HAP-1 (cell line): ENCODE measurements at regions not wholly inside any gene's neighbourhood (a gene's known extent, or its start where the extent isn't known, plus 50 kb on each side); places are given as distances from the start of the nearest gene placed in this dataset.
"Not testable (repeated sequence)": the region's sequence is repeated elsewhere in the genome, so short reads cannot be mapped to it uniquely, and the experiment has no call there.

Experiments
- DNase-seq, 2 experiments: peaks; one replicate each; pipeline ENCODE4 v3.0.0-alpha.2; 2016 to 2020; ENCODE audit warnings: low spot score in 2 of 2
- H3K27me3 ChIP-seq: fragments of 250-450 bp; sonication (Bioruptor Pico); 2 replicates; pipeline ENCODE4 v1.5.1; 2020; ENCODE audit warnings: low read depth, mild to moderate bottlenecking, moderate library complexity
- H3K36me3 ChIP-seq: fragments of 250-450 bp; sonication (Bioruptor Pico); replicated peaks from 2 replicates; pipeline ENCODE4 v1.5.1; 2020; ENCODE audit warnings: mild to moderate bottlenecking
- H3K4me1 ChIP-seq: fragments of 250-450 bp; sonication (Bioruptor Pico); 2 replicates; pipeline ENCODE4 v1.5.1; 2020; ENCODE audit warnings: mild to moderate bottlenecking
- H3K4me3 ChIP-seq: fragments of 250-450 bp; sonication (Bioruptor Pico); 2 replicates; pipeline ENCODE4 v1.5.1; 2020; ENCODE audit warnings: mild to moderate bottlenecking, moderate library complexity
- H3K9me3 ChIP-seq: fragments of 250-450 bp; sonication (Bioruptor Pico); 2 replicates; pipeline ENCODE4 v1.5.1; 2020; ENCODE audit warnings: mild to moderate bottlenecking, moderate library complexity
- in situ Hi-C: fragments of 300-500 bp; cut with MboI; formaldehyde crosslinking; loops from 3 replicates; pipeline ENCODE4 v1.14.3; 2020; ENCODE audit warnings: low sequenced_read_pairs, inconsistent platforms, mixed read lengths

DNA sequence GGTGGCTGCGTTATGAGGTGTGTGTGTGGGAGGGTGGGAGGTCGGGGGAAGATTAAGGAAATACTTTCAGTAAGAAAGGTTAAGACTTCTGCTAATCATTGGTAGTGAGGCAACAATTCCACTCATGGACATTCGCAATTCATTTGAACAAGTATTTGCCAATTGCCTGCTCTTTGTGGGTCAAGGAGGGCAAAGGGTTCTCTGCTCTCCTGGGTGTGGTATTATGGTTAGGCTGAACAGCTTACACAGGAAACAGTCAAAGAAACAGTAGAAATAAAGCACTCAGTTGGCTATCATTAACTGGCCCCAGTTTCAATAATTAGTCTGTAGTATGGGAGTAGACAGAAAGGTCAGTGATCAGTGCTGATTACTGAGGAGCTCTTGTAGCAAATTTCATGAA is 357.0 kb upstream of the FANCL start:
- in situ Hi-C loops = no loop called here
- no peak for DNase-seq
- no peaks in the 10 kb centered on the region for H3K4me1 ChIP-seq
- H3K27me3 ChIP-seq = 0 out of 2 replicates have a peak, but pooled peaks cover 2% of the 10 kb centered on the region
- H3K36me3 ChIP-seq = no peaks in the 10 kb centered on the region
- no peaks in the 10 kb centered on the region for H3K9me3 ChIP-seq
- no peak overlapping the region for H3K4me3 ChIP-seq

DNA sequence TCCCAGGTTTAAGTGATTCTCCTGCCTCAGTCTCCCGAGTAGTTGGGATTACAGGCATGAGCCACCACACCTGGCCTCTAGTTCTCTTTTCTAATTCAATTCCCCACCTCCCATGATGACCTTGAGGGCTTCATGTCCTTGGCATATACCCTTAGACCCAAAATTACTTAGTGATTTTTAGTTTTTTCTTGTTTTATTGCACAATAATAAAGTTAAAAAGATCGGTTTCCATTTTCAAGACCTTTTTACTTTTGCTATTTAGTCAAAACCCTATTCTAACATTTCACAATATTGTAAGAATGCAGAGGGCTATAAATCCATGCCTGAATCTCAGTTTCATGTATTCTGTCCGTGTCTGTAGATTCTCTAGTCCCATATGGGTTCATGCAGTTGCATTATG is 354.6 kb upstream of the FANCL start:
- Histone ChIP-seq H3K27me3 (0 out of 2 replicates have a peak, but pooled peaks cover 2% of the 10 kb centered on the region), H3K4me3 (no peak overlapping the region)

DNA sequence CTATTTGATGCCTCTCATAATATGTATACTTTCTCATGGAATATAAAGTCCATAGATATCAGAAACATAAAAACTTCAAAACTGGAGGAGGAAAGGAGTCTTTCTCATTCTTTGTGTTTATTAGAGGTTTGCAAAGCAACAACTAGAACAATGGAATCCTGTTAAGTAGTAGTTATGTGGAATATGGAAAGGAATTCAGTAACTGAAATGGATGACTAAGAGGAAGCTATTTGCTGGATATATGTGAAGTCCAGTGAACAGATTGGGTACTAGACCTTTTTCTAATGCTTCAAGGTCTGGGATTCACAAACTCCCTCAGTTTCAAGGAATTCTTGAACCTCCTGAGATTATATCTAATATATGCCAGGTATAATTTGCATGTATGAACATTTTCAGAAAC is 353.6 kb upstream of the FANCL start:
- no peaks in the 10 kb centered on the region for H3K9me3 ChIP-seq
- H3K27me3 ChIP-seq = 0 out of 2 replicates have a peak, but pooled peaks cover 2% of the 10 kb centered on the region
- DNase-seq = no peak
- no peak overlapping the region for H3K4me3 ChIP-seq
- in situ Hi-C loops = no loop called here
- H3K36me3 ChIP-seq = no peaks in the 10 kb centered on the region
- H3K4me1 ChIP-seq = no peaks in the 10 kb centered on the region

More for the DNA sequence above, 354.6 kb upstream of the FANCL start:
- H3K36me3 ChIP-seq = no peaks in the 10 kb centered on the region
- in situ Hi-C loops = no loop called here
- DNase-seq = no peak
- no peaks in the 10 kb centered on the region for H3K9me3 ChIP-seq
- H3K4me1 ChIP-seq = no peaks in the 10 kb centered on the region

DNA sequence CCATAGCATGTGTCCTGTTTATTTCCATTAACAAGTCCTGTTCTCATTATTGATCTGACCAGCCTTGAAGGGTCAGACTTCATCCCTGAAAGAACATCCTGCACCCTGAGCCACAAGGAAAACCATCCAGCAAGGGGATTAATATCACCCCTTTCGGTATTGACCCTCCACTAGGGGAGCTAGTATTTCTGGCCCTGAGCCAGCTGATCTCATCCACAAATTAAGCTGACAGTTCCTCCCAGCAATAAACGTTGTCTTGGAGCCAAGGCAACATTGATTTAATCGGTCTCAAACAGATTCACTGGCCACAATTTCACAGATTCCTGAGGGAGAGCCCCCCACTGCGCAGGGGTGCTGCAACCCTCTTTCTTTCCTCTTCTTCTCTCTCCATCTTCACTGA is 353.1 kb upstream of the FANCL start:
- H3K9me3 ChIP-seq = no peaks in the 10 kb centered on the region
- H3K27me3 ChIP-seq = 0 out of 2 replicates have a peak, but pooled peaks cover 2% of the 10 kb centered on the region
- peak; percentile 4 to 48 for DNase-seq
- H3K4me3 ChIP-seq = no peak overlapping the region
- in situ Hi-C loops = no loop called here
- no peaks in the 10 kb centered on the region for H3K36me3 ChIP-seq
- no peaks in the 10 kb centered on the region for H3K4me1 ChIP-seq

DNA sequence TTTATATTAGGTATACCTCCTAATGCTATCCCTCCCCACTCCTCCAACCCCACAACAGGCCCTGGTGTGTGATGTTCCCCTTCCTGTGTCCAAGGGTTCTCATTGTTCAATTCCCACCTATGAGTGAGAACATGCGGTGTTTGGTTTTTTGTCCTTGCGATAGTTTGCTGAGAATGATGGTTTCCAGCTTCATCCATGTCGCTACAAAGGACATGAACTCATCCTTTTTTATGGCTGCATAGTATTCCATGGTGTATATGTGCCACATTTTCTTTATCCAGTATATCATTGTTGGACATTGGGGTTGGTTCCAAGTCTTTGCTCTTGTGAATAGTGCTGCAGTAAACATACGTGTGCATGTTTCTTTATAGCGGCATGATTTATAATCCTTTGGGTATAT is 345.1 kb upstream of the FANCL start:
- DNase-seq, H3K4me1 ChIP-seq, H3K27me3 ChIP-seq, H3K4me3 ChIP-seq, H3K36me3 ChIP-seq, H3K9me3 ChIP-seq, in situ Hi-C loops: not testable (repeated sequence)

DNA sequence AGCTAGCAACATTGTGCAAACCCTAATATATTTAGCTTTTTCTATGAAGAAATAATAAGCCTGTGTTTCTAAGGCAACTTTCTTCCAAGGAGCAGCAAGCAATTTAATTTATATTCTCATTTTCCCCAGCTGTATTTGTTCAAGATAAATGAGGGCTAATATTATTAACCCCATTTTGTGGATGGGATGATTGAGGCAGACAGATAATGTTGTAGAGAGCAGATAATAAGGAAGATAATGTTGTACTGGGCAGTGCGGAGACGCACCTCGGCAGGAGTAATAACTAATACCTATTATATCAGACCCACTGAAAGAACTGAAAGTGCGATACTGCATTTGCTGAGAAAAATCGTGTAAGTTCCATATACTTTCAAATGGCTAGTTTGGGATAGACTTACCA is 344.1 kb upstream of the FANCL start:
- no peak overlapping the region for H3K4me3 ChIP-seq
- no peaks in the 10 kb centered on the region for H3K27me3 ChIP-seq
- H3K4me1 ChIP-seq = 0 out of 2 replicates have a peak, but pooled peaks cover 4% of the 10 kb centered on the region
- in situ Hi-C loops = no loop called here
- no peaks in the 10 kb centered on the region for H3K36me3 ChIP-seq
- no peak for DNase-seq
- no peaks in the 10 kb centered on the region for H3K9me3 ChIP-seq

DNA sequence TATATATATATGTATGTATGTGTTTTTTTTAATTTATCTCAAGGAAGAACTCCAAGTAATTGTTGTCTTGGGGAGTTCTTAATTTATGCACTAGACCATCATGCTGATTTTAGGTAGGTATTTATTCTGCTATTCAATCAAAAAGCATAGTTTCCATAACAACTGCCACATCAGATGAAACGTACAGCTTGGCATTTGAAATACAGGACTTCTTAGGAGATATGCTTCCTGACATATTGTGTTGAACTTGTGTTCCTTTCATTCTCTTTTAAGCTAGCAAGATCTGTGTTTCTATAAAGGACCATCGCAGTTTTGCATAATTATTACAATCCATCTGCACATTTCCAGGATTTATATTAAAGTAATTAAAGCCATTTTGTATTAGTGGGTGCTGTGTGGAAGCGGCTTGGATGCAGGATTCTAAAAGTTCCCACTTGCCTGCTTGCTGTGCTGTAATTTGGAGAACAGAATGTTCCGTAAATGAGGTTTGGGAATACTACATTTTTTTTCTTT is 343.5 kb upstream of the FANCL start:
- Histone ChIP-seq H3K9me3 (no peaks in the 10 kb centered on the region), H3K4me3 (no peak overlapping the region), H3K27me3 (no peaks in the 10 kb centered on the region), H3K4me1 (0 out of 2 replicates have a peak, but pooled peaks cover 4% of the 10 kb centered on the region), H3K36me3 (no peaks in the 10 kb centered on the region)
- DNase-seq = no peak
- in situ Hi-C loops = no loop called here

DNA sequence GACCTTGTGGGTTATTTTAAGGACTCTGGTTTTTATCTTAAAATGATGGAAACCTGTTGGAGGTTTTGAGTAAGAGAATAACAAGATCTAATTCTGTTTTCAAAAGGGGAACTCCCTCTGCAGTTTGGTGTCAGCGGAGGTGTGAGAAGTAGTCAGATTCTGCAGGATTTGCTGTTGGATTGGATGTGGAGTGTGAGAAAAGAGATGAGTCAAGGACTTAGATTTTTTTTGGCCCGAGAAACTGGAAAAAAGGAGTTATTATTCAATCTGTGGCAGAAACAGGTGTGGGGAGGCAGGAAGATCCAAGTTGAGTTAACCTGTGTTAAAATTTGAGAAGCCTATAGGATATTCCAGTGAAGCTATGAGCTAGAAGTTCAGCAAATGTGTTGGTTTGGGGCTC is 337.2 kb upstream of the FANCL start:
- no peaks in the 10 kb centered on the region for H3K9me3 ChIP-seq
- no peak overlapping the region for H3K4me3 ChIP-seq
- H3K4me1 ChIP-seq = 0 out of 2 replicates have a peak, but pooled peaks cover 4% of the 10 kb centered on the region
- DNase-seq = no peak
- in situ Hi-C loops = no loop called here
- no peaks in the 10 kb centered on the region for H3K36me3 ChIP-seq
- H3K27me3 ChIP-seq = peaks cover 7% of the 10 kb centered on the region

DNA sequence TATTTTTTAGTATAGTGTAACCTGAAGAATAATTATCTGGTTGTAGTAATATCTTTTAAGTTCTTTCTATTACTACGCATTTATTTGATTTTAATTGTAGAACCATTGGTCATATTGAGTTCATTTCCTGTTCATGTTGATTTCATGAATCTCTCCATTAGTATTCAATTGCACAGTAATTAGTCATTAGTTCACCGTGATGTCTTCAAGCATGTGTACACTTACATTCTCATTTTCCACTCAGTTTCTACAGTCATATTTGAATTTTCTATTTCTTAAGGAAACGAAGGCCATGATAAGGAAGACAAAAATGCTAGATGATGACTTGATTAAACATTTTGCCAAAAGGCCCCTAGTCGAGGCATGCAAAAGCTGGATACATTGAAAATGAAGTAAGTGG is 333.7 kb upstream of the FANCL start:
- H3K4me1 ChIP-seq = no peaks in the 10 kb centered on the region
- H3K36me3 ChIP-seq = no peaks in the 10 kb centered on the region
- no peaks in the 10 kb centered on the region for H3K9me3 ChIP-seq
- in situ Hi-C loops = no loop called here
- H3K4me3 ChIP-seq = no peak overlapping the region
- no peak for DNase-seq
- H3K27me3 ChIP-seq = peaks cover 7% of the 10 kb centered on the region

DNA sequence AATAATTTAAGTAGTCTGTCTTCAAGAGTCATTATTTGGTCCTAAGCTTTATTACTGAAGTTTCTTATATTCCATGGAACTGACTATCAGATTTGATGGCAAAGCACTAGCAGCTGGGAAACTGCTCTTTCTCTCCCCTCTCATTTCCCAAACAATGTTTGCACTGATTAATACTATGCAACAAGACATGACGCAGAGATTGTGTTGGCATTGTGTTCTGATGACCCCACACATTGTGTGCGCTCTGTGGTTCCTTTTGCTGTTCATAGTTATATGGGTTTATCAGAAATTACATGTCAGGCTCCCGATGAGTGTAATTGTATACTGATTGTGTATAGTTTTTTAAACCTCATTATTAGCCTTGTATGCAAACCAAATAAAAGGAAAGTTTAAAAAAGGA is 331.6 kb upstream of the FANCL start:
- Histone ChIP-seq H3K36me3 (no peaks in the 10 kb centered on the region), H3K27me3 (peaks cover 7% of the 10 kb centered on the region), H3K4me1 (no peaks in the 10 kb centered on the region), H3K9me3 (no peaks in the 10 kb centered on the region), H3K4me3 (no peak overlapping the region)
- no peak for DNase-seq
- in situ Hi-C loops = no loop called here

DNA sequence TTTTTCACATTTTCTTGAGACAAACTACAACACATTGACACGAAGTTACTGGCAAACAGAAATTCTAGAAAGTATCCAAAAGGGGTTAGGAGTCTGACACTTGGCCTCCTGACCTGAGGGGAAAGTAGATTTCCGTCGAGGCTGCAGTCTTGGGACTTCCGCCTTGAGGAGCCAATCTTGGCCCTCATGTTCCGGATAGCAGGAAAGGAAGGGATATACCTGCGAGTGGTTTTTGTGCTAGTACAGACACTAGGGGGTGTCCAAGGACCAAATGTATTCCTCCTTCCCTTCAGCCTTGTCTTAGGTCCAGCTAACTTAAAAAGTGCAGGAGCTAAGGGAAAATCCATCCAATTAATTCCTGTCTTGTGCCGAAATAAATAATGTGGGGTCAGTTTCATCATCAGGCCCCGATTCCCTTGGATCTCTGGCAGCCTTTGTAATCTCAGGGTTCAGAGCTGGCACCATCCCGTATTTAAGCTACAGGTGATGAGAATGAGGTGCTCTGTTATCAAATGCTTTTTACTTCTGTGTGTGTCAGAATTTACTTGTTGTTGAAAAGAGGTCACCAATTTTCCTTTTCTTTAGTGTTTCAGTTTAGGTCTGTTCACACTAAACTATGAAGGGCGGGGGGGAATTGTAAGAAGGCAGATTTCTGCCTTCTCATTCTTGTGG is 330.2 kb upstream of the FANCL start:
- peak; percentile 68 to 72 for DNase-seq
- Histone ChIP-seq H3K9me3 (no peaks in the 10 kb centered on the region), H3K36me3 (no peaks in the 10 kb centered on the region), H3K4me3 (no peak overlapping the region), H3K4me1 (no peaks in the 10 kb centered on the region), H3K27me3 (peaks cover 1% of the 10 kb centered on the region)
- in situ Hi-C loops = no loop called here

DNA sequence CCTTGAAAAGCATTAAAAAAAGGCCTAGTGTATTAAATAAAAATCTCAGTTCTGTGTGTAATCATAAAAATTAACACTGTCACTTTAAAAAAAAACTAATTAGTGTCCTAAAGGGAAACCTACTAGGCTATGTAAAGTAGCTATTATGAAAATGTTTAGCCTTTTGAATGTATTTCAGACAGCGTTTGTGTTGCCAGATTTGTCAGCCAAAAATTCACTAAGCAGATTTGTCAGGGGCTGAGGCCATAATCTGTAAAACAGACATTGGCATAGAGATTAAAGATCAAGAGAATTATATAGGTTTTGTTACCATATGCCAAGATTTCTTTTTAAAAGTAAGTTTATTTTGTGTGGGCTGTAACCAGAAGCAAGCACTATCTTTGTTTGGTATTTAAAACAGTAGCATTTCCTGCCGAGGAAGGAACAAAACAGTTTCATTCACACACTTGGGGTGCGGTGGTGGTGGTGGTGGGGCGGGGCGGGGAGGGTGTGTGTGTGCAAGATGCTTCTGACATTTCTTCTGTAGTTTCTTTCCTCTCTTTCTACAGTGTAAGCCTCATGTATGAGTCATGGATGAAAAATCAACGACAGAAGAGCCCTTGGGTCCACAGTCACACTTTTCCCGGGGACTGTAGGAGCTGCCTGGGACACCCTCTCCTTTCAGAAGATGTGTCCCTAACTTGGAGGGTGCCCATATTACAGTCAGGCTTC is 328.5 kb upstream of the FANCL start:
- DNase-seq = no peak

DNA sequence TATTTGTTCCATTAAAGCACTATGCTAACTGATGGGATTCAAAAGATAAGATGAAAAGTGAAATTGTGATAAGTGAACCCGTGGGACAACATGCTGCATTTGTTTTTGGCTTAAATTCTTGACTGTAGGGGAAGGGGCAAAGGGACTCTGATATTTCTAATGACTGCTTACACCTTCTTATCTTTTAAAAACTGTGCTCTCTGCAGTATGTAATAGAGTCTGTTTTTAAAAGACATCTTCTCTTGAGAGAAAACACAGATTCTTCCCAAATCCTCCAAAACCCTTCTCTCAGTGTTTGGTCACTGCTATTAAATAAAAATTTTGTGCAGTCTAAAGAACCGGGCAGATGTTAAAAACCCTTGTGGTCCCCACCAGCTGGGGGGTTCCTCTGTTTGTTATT is 327.8 kb upstream of the FANCL start:
- in situ Hi-C loops = no loop called here

More for the DNA sequence above, 328.5 kb upstream of the FANCL start:
- Histone ChIP-seq H3K9me3 (no peaks in the 10 kb centered on the region), H3K4me1 (no peaks in the 10 kb centered on the region), H3K4me3 (no peak overlapping the region), H3K36me3 (no peaks in the 10 kb centered on the region), H3K27me3 (no peaks in the 10 kb centered on the region)
- in situ Hi-C loops = no loop called here

DNA sequence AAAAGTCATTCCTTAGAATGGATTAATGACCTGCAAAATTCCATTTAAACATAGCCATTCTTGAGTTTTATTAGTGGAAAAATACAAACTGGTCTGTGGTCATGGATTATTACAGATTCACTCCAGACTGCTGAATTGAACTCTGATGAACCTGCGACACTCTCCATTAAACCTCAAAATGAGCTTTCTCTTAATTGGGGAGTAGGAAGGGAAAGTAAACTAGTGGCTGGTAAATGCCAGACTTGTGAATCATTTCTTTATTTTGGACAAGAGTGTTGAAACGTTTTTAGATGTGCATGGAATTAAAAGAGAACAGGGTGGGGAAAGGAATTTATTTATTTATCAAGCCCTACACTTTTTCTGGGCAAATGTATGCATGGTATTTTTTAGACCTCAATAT is 321.2 kb upstream of the FANCL start:
- no peaks in the 10 kb centered on the region for H3K36me3 ChIP-seq
- no peaks in the 10 kb centered on the region for H3K9me3 ChIP-seq
- in situ Hi-C loops = no loop called here
- no peak for DNase-seq
- no peak overlapping the region for H3K4me3 ChIP-seq
- H3K27me3 ChIP-seq = 0 out of 2 replicates have a peak, but pooled peaks cover 2% of the 10 kb centered on the region
- no peaks in the 10 kb centered on the region for H3K4me1 ChIP-seq

More for the DNA sequence above, 327.8 kb upstream of the FANCL start:
- Histone ChIP-seq H3K27me3 (no peaks in the 10 kb centered on the region), H3K4me3 (no peak overlapping the region), H3K9me3 (no peaks in the 10 kb centered on the region), H3K36me3 (no peaks in the 10 kb centered on the region), H3K4me1 (no peaks in the 10 kb centered on the region)
- DNase-seq = no peak
